Left lung (tissue), 4 donors: ENCODE measurements at regions not wholly inside any gene's neighbourhood (a gene's known extent, or its start where the extent isn't known, plus 50 kb on each side); places are given as distances from the start of the nearest gene placed in this dataset.
"Not testable (repeated sequence)": the region's sequence is repeated elsewhere in the genome, so short reads cannot be mapped to it uniquely, and the experiment has no call there.

Experiments
- ATAC-seq: fragments of 200-7000 bp; cut with Tn5 transposase; one replicate; pipeline ENCODE4 v1.9.1; 2020; ENCODE audit warnings: moderate library complexity
- DNase-seq, 4 donors: peaks; one replicate each; pipeline ENCODE4 v3.0.0-alpha.2; 2013 to 2020
- H3K27ac ChIP-seq, 2 donors: fragments of 200-600 bp; sonication (generic) in 1 of 2; one replicate each; pipeline versions ENCODE4 v1.5.0 to v1.8.0; 2020 to 2021
- H3K27me3 ChIP-seq, 2 donors: fragments of 200-600 bp; sonication (generic) in 1 of 2; one replicate each; pipeline versions ENCODE4 v1.5.0 to v1.8.0; 2020 to 2021
- H3K36me3 ChIP-seq, 2 donors: fragments of 200-600 bp; sonication (generic) in 1 of 2; one replicate each; pipeline versions ENCODE4 v1.5.0 to v1.8.0; 2020 to 2021
- H3K4me1 ChIP-seq, 2 donors: fragments of 200-600 bp; one replicate each; pipeline ENCODE4 v1.8.0; 2021
- H3K4me3 ChIP-seq, 2 donors: fragments of 200-600 bp; sonication (generic) in 1 of 2; one replicate each; pipeline versions ENCODE4 v1.5.0 to v1.8.0; 2020 to 2021; ENCODE audit warnings: mild to moderate bottlenecking in 1 of 2
- H3K9me3 ChIP-seq, 2 donors: fragments of 200-600 bp; sonication (generic) in 1 of 2; one replicate each; pipeline versions ENCODE4 v1.5.0 to v1.8.0; 2020 to 2021
- CTCF ChIP-seq, 2 donors: fragments of 200-600 bp; sonication (generic) in 1 of 2; IDR thresholded peaks; one replicate each; pipeline versions ENCODE4 v1.5.0 to v1.8.0; 2021; ENCODE audit warnings: antibody characterized with exemption in 2 of 2
- intact Hi-C, 2 donors: fragments of 100-400 bp; cut with DNase I; formaldehyde crosslinking; loops; one replicate each; pipeline versions ENCODE4 v1.11.2 to v1.14.2; 2022
- donor health status: DM: no; HTN: yes; CAD: no.
- donor health status: DM: no; HTN: no; CAD: no.

DNA sequence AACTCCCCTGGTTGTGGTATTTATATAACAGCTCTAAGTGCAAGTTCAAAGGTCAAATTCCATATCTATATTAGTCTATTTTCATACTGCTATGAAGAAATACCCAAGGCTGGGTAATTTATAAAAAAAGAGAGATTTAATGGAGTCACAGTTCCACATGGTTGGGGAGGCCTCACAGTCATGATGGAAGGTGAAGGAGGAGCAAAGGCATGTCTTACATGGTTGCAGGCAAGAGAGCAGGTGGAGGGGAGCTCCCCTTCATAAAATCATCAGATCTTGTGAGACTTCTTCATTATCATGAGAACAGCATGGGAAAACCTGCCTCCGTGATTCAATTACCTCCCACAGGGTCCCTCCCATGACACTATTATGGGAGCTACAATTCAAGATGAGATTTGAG, 179.6 kb upstream of the FBXO11 start:
- Histone ChIP-seq H3K4me3 (no peak overlapping the region), H3K9me3 (peaks cover 0 to 2% of the 10 kb centered on the region in 2 donors), H3K36me3 (no peaks in the 10 kb centered on the region), H3K27me3 (no peaks in the 10 kb centered on the region), H3K4me1 (no peaks in the 10 kb centered on the region), H3K27ac (no peak overlapping the region)
- DNase-seq (no peak), ATAC-seq (no peak)
- no peak for TF ChIP-seq CTCF (IDR thresholded peaks at IDR 0.05)
- intact Hi-C loops, result no loop called here

DNA sequence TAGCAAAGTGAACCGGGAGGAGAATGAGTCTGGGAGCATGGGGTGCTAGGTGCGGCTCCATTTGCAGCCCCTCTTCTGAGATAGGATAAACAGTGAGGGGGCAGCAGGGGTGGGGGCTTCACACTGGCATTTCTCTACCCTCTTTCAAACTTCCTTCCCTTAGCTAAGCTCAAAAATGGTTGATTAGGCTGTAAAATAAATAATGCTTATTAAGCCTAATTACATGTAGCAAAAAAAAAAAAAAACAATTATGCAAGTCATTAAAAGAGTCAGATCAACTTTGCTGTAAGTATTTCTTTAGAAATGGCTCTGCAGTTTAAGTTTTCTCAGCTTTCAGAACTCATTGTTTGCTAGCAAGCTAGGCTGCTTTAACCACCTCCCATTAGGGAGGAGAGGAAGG, 182.7 kb upstream of the FBXO11 start:
- intact Hi-C loops, result no loop called here
- Histone ChIP-seq H3K27me3 (no peaks in the 10 kb centered on the region), H3K4me1 (no peaks in the 10 kb centered on the region), H3K4me3 (no peak overlapping the region), H3K36me3 (no peaks in the 10 kb centered on the region), H3K27ac (no peak overlapping the region), H3K9me3 (peaks cover 0 to 2% of the 10 kb centered on the region in 2 donors)
- ATAC-seq (no peak), DNase-seq (no peak)
- no peak for TF ChIP-seq CTCF (IDR thresholded peaks at IDR 0.05)

DNA sequence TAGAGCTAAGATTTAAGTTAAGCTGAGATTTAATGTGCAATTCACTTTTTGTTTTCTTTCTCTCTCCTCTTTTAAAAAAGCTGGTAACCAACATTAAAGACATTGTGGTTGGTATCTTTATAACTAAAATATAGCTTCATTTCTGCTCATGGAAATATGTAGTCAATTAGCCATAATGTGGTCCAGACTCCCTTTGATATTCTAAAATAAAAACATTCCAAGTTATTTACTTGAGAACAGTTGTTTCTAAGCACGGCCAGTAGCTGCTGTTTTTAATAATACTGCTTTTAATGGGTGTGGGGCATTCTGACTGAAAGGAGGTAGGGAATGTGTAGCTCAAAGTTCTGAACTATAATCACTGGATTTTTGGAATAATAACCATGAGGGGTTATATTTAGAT, 183.3 kb upstream of the FBXO11 start:
- intact Hi-C loops, result no loop called here
- no peak for TF ChIP-seq CTCF (IDR thresholded peaks at IDR 0.05)
- H3K27ac ChIP-seq, result no peak overlapping the region

DNA sequence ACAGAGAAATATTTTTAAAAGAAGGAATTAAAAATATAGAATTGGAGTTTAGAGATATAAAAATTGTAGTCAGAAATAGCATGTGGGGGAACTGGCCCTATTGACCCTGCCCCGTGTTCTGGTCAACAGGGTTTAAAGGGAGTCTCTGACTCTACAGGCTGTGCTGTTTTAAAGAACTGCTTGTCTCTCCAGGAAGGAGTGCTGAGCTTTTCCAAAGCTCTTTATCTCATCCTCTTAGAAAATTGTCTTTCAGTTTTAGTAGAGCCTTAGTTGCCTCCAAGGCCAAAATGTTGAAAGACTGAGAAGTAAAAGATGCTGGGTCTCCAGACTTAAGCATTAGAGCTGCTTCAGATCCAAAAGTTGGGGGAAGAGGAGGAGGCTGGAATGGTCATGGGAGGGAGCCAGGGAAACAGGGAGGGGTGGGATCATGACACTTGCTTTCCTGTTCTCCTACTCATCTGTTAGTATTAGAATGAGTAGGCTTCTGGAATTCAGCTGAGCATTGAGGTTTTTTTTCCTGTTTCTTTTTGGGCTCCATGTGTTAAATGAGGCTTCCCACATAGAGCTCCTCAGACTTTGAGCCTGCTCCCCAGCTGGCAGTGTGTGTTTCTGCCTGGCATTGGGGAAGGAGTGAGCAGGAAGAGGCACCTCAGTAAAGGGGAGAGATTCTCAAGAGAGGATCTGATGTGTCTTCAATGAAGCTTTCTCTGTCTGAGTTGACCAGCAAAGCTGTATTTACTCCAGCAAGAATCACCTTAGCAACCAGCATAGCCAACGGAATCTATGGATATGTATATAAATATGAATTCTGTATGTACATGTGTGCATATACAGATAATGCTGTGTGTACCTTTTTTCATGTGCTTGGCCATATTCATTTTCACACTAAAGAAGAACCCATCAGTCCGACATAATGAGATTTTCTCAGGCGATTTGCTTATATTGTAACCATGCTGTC, 186.8 kb upstream of the FBXO11 start:
- Histone ChIP-seq H3K4me1 (no peaks in the 10 kb centered on the region), H3K36me3 (no peaks in the 10 kb centered on the region), H3K27ac (no peak overlapping the region), H3K4me3 (no peak overlapping the region), H3K27me3 (no peaks in the 10 kb centered on the region), H3K9me3 (peaks cover 0 to 2% of the 10 kb centered on the region in 2 donors)
- intact Hi-C loops, result no loop called here
- ATAC-seq (no peak), DNase-seq (no peak)
- no peak for TF ChIP-seq CTCF (IDR thresholded peaks at IDR 0.05)

More for the DNA sequence above, 183.3 kb upstream of the FBXO11 start:
- no peak for DNase-seq
- H3K9me3 ChIP-seq, result peaks cover 0 to 2% of the 10 kb centered on the region in 2 donors
- H3K27me3 ChIP-seq, result no peaks in the 10 kb centered on the region
- no peak overlapping the region for H3K4me3 ChIP-seq
- H3K36me3 ChIP-seq, result no peaks in the 10 kb centered on the region
- H3K4me1 ChIP-seq, result no peaks in the 10 kb centered on the region
- no peak for ATAC-seq

- DNase-seq, H3K27me3 ChIP-seq, H3K4me3 ChIP-seq, H3K4me1 ChIP-seq, H3K27ac ChIP-seq, H3K9me3 ChIP-seq, ATAC-seq, H3K36me3 ChIP-seq, intact Hi-C loops: not testable (repeated sequence)
These were observed 190.5 kb upstream of the FBXO11 start for GRCh38 chr2:48096765-48097164.
